Mesodermal cell (in vitro differentiated cells): ENCODE measurements at regions not wholly inside any gene's neighbourhood (a gene's known extent, or its start where the extent isn't known, plus 50 kb on each side); places are given as distances from the start of the nearest gene placed in this dataset.
"Not testable (repeated sequence)": the region's sequence is repeated elsewhere in the genome, so short reads cannot be mapped to it uniquely, and the experiment has no call there.

Source experiments
- H3K27ac ChIP-seq: 2 replicates; pipeline ENCODE4 v1.7.0; 2013; ENCODE audit warnings: mild to moderate bottlenecking, low read depth, low read length, moderate library complexity; ENCODE audit not compliant: severe bottlenecking
- H3K36me3 ChIP-seq: 2 replicates; pipeline ENCODE4 v1.7.1; 2013; ENCODE audit warnings: mild to moderate bottlenecking, low read length, moderate library complexity; ENCODE audit not compliant: control insufficient read depth, insufficient read depth
- H3K4me1 ChIP-seq: one replicate; pipeline ENCODE4 v1.7.1; 2013; ENCODE audit warnings: mild to moderate bottlenecking, low read length; ENCODE audit not compliant: insufficient read depth, control insufficient read depth, poor library complexity, severe bottlenecking
- H3K4me3 ChIP-seq: 2 replicates; pipeline ENCODE4 v1.7.0; 2013; ENCODE audit warnings: low read length, control low read depth, mild to moderate bottlenecking; ENCODE audit not compliant: insufficient read depth, poor library complexity, severe bottlenecking; ENCODE audit errors: extremely low read depth
- H3K9me3 ChIP-seq: 2 replicates; pipeline ENCODE4 v1.7.1; 2013; ENCODE audit warnings: mild to moderate bottlenecking, low read length, moderate library complexity; ENCODE audit not compliant: control insufficient read depth
- WGBS, 2 experiments: methylation state at CpG; one replicate each; pipeline ENCODE4 v1.1.5; 2013; ENCODE audit warnings: missing lambda C conversion rate in 2 of 2; ENCODE audit not compliant: insufficient coverage in 2 of 2; 5-methylcytosine and 5-hydroxymethylcytosine counted together

GRCh38 chr13:47708386-47708785 is 292.7 kb downstream of the SUCLA2 start:
- no peak overlapping the region for H3K4me3 ChIP-seq
- no peaks in the 10 kb centered on the region for H3K9me3 ChIP-seq
- H3K4me1 ChIP-seq, result peaks cover 7% of the 10 kb centered on the region
- H3K36me3 ChIP-seq, result no peaks in the 10 kb centered on the region
- H3K27ac ChIP-seq, result peak overlapping the region; percentile 20
- 62 to 75% methylated on average over 2 of the region's 3 CpGs for WGBS, 2 experiments

- Histone ChIP-seq H3K36me3 (no peaks in the 10 kb centered on the region), H3K4me3 (no peak overlapping the region), H3K9me3 (no peaks in the 10 kb centered on the region), H3K27ac (no peak overlapping the region), H3K4me1 (peaks cover 7% of the 10 kb centered on the region)
- no CpG with 5 or more reads among the region's 3 CpGs for WGBS, 2 experiments
Observed at GRCh38 chr13:47707414-47707813, 293.7 kb downstream of the SUCLA2 start.

DNA sequence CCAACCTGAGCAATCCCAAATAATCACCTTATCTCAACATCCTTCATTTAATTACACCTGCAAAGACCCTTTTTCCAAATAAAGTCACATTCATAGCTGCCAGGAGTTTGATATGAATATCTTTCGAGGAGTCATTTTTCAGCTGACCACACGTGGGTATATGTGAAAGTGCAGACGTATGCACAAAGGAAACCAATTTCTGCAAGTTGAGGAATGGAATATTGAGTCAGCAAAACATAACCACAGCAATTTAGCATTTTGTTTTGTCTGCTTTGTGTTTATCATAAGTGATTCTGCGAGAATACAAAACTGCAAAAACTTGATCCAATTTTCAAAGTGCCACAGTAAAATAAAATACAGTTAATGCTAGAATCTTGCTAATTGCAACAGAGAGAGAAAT is 295.9 kb downstream of the SUCLA2 start:
- no peak overlapping the region for H3K4me3 ChIP-seq
- no peaks in the 10 kb centered on the region for H3K9me3 ChIP-seq
- no peaks in the 10 kb centered on the region for H3K36me3 ChIP-seq
- no peak overlapping the region for H3K27ac ChIP-seq
- 82 to 87% methylated on average over 3 of the region's 4 CpGs for WGBS, 2 experiments
- peaks cover 7% of the 10 kb centered on the region for H3K4me1 ChIP-seq

GRCh38 chr13:47696674-47697073 is 304.4 kb downstream of the SUCLA2 start:
- H3K36me3 ChIP-seq, result no peaks in the 10 kb centered on the region
- no peak overlapping the region for H3K27ac ChIP-seq
- H3K9me3 ChIP-seq, result no peaks in the 10 kb centered on the region
- WGBS, 2 experiments, result 70 to 79% methylated on average over 3 of the region's 3 CpGs
- H3K4me3 ChIP-seq, result no peak overlapping the region
- no peaks in the 10 kb centered on the region for H3K4me1 ChIP-seq

GRCh38 chr13:47687577-47687976 is 313.5 kb downstream of the SUCLA2 start:
- WGBS, 2 experiments, result 50 to 71% methylated on average over 1 of the region's 2 CpGs
- Histone ChIP-seq H3K4me1 (no peaks in the 10 kb centered on the region), H3K27ac (no peak overlapping the region), H3K36me3 (no peaks in the 10 kb centered on the region), H3K9me3 (no peaks in the 10 kb centered on the region), H3K4me3 (no peak overlapping the region)

DNA sequence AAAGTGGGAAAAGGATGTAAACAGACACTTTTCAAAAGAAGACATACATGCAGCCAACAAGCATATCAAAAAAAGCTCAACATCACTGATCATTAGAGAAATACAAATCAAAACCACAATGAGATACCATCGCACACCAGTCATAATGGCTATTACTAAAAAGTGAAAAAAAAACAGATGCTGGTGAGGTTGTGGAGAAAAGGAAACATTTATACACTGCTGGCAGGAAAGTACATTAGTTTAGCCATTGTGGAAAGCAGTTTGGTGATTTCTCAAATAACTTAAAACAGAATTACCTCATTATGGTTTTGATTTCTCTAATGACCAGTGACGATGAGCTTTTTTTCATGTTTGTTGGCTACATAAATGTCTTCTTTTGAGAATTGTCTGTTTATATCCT is 315.9 kb downstream of the SUCLA2 start:
- not testable (repeated sequence) for H3K36me3 ChIP-seq, H3K4me1 ChIP-seq, H3K4me3 ChIP-seq, H3K9me3 ChIP-seq, H3K27ac ChIP-seq
- no CpG with 5 or more reads among the region's 2 CpGs for WGBS, 2 experiments

GRCh38 chr13:47680748-47681147 is 320.3 kb downstream of the SUCLA2 start:
- no peaks in the 10 kb centered on the region for H3K9me3 ChIP-seq
- WGBS, 2 experiments, result 100% methylated on average over 1 of the region's 2 CpGs; no CpG with 5 or more reads in 1 of the 2 experiments

DNA sequence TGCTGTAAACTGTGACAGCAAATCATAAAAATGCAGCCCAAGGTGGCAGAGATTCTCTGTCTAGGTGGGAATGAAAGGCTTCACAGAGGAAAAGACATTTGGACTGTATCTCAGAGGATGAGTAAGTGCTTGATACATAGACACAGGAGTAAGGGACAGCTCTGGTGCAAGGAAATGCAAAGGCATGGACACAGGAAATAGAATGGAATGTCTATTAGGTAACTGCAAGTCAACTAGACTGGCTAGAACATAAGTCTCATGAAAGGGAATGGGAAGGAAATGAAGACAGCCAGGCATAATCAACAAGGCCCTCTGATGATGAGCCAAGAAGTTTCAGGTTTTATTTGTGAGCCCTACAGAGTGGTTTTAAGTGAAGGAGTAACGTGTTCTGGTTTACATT is 321.7 kb downstream of the SUCLA2 start:
- H3K4me3 ChIP-seq, result no peak overlapping the region
- no peaks in the 10 kb centered on the region for H3K9me3 ChIP-seq
- WGBS, 2 experiments, result 85 to 100% methylated on average over 1 of the region's 1 CpG
- H3K4me1 ChIP-seq, result no peaks in the 10 kb centered on the region
- H3K36me3 ChIP-seq, result no peaks in the 10 kb centered on the region
- H3K27ac ChIP-seq, result no peak overlapping the region

More at GRCh38 chr13:47680748-47681147, 320.3 kb downstream of the SUCLA2 start:
- no peak overlapping the region for H3K4me3 ChIP-seq
- no peak overlapping the region for H3K27ac ChIP-seq
- no peaks in the 10 kb centered on the region for H3K36me3 ChIP-seq
- H3K4me1 ChIP-seq, result no peaks in the 10 kb centered on the region

GRCh38 chr13:47678201-47678968 is 322.7 kb downstream of the SUCLA2 start:
- WGBS, 2 experiments, result 86 to 100% methylated on average over 1 of the region's 4 CpGs
- H3K36me3 ChIP-seq, result no peaks in the 10 kb centered on the region
- H3K9me3 ChIP-seq, result no peaks in the 10 kb centered on the region
- H3K27ac ChIP-seq, result no peak overlapping the region
- no peak overlapping the region for H3K4me3 ChIP-seq
- H3K4me1 ChIP-seq, result no peaks in the 10 kb centered on the region

DNA sequence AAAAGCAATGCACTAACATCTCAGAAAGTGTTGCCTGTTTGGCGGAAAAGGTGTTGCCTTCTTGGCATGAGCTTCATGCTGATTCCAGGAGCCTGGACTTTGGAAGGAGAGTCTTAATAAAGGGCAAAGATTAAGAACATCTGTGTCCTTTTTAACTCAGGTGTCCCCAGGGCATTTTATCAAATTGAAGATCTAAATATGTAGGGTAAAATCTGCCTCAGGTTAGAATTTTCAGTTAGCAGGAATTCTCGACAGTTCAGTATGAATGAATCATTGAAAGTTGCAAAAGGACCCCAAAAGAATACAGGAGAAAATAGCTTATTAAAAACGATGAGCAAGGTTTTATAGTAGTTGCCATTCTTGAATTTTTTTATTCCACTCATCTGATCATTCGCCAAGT is 325.2 kb downstream of the SUCLA2 start:
- H3K9me3 ChIP-seq, result no peaks in the 10 kb centered on the region
- no peaks in the 10 kb centered on the region for H3K4me1 ChIP-seq
- no peaks in the 10 kb centered on the region for H3K36me3 ChIP-seq
- no peak overlapping the region for H3K27ac ChIP-seq
- 76 to 96% methylated on average over 3 of the region's 4 CpGs for WGBS, 2 experiments
- no peak overlapping the region for H3K4me3 ChIP-seq

DNA sequence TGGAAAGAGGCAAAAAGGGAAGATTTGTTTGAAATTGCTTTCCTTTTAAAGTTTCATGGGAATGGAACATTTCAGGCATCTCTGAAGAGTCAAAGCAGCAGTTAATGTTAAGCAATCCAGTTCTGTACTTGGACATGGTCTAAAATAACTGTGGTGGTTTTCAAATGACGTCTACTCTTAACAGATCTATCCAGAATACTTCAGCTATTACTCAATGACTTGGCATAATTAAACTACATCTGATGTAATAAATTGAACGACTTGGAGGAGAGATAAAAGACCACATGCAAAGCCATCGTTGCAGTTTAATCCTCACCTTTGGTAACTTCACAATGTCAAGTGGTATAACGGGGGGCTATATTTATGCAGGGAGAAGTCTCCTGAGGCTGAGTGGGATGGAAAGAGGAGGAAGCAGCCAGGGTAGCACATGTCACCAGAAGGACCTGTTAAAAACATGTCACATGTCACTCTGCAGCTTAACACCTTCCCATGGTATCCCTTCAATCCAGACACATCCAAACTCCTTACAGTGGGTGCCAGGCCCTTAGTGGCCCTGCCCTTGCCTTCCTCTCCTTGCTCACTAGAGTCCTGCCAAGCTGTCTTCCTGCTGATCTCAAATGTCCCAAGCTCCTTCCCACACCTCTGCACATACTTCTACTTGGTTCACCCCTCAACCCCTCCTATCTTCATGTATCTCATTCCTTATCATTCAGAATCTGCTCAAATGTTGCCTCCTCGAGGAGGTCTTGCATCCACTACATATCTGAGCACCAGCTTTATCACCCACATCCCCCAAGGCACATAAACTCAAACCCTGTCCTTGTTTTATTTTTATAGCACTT is 327.8 kb downstream of the SUCLA2 start:
- no peaks in the 10 kb centered on the region for H3K36me3 ChIP-seq
- no peaks in the 10 kb centered on the region for H3K9me3 ChIP-seq
- no peak overlapping the region for H3K27ac ChIP-seq
- WGBS, 2 experiments, result 75 to 87% methylated on average over 2 to 3 of the region's 5 CpGs
- no peak overlapping the region for H3K4me3 ChIP-seq
- no peaks in the 10 kb centered on the region for H3K4me1 ChIP-seq
